ENCODE measurements at regions not wholly inside any gene's neighbourhood (a gene's known extent, or its start where the extent isn't known, plus 50 kb on each side); places are given as distances from the start of the nearest gene placed in this dataset.

DNA sequence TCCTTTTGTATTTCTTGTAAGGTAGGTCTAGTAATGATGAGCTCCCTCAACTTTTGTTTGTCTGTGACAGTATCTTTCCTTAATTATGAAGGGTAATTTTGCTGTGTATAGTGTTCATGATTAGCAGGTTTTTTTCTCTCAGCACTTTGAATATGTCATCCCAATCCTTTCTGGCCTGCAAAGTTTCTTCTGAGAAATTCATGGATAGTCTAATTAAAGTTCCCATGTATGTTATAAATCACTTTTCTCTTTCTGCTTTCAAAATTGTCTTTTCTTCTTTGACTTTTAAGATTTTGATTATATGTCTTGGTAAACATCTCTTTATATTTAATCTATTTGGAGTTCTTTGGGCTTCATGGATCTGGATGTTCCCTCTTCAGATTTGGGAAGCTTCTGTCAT, 54.3 kb upstream of the ZKSCAN2 start:
- no peak overlapping the region for H3K4me3 ChIP-seq (ENCODE audit: low read depth, low read length)
- DNase-seq (ENCODE audit: low read depth): no peak
- TF ChIP-seq, protein P1, sequence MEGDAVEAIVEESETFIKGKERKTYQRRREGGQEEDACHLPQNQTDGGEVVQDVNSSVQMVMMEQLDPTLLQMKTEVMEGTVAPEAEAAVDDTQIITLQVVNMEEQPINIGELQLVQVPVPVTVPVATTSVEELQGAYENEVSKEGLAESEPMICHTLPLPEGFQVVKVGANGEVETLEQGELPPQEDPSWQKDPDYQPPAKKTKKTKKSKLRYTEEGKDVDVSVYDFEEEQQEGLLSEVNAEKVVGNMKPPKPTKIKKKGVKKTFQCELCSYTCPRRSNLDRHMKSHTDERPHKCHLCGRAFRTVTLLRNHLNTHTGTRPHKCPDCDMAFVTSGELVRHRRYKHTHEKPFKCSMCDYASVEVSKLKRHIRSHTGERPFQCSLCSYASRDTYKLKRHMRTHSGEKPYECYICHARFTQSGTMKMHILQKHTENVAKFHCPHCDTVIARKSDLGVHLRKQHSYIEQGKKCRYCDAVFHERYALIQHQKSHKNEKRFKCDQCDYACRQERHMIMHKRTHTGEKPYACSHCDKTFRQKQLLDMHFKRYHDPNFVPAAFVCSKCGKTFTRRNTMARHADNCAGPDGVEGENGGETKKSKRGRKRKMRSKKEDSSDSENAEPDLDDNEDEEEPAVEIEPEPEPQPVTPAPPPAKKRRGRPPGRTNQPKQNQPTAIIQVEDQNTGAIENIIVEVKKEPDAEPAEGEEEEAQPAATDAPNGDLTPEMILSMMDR (conservative IDR thresholded peaks at IDR 0.05; ENCODE audit: low read depth, low read length): no peak

DNA sequence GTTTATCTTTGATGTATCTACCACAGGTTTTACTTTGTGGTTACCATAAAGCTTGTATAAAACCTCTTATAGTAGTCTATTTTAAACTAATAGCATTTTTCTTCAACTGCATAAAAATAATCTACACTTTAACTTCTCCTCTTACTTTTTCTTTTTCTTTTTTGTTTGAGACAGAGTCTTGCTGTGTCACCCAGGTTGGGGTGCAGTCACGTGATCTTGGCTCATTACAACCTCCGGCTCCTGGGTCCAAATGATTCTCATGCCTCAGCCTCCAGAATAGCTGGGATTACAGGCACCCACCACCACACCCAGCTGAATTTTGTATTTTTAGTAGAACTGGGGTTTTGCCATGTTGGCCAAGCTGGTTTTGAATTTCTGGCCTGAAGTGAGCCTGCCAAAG, 53.4 kb upstream of the ZKSCAN2 start:
- TF ChIP-seq, protein P1 (conservative IDR thresholded peaks at IDR 0.05; ENCODE audit: low read depth, low read length): no peak
- H3K4me3 ChIP-seq (ENCODE audit: low read depth, low read length): no peak overlapping the region
- no peak for DNase-seq (ENCODE audit: low read depth)

Measured in epithelial cell of proximal tubule (primary cell).